ENCODE measurements at regions not wholly inside any gene's neighbourhood (a gene's known extent, or its start where the extent isn't known, plus 50 kb on each side); places are given as distances from the start of the nearest gene placed in this dataset.
A peak's percentile ranks its signal among the peaks of the same experiment; 100 is the strongest.

DNA sequence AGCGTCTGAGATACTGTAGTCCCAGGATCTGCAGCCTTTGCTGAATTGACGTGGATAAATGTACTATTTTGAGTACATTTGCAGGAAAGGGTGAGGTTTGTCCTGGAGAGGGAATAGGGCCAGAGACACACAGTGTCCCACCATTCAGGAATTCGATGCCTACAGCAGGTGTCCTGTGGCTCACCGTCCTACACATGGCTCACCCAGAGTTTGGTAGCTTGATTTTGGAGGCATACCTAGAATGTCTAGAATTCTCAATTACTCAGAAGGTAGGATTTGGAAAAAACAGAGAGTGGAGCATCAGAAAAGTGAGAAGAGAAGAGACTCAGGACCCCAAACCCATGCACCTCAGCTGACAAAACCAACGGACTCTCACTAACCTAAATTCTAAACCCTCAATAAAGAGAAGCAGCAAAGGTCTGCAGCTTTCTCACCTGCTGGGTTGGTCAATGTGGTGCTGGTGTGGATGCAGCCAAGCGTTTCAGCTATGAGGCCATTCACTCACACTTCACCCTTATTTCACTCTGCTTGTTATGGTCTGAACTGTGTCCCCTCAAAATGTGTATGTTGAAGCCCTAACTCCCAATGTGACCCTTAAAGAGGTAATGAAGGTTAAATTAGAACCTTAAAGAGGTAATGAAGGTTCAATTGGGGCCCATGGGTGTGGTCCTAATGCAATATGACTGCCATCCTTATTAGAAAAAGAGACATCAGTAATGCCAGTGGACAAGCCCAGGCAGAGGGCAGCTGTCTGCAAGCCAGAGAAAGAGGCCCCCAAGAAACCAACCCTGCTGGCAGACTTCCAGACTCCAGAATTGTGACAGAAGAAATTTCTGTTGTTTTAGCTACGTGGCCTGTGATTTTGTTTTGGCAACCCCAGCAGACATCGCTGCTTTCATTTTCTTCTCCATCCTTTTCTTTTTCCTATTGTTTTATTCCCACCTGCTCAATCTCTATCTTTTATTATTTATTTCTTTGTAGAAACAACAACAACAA, 187.8 kb downstream of the SNX19 start:
- Histone ChIP-seq H3K27ac (peak overlapping the region in 4 of 10 donors; percentile 4 to 67 (median 18)), H3K9me3 (peaks cover 0 to 32% (median 12%) of the 10 kb centered on the region in 11 donors), H3K4me1 (peaks cover 10 to 42% (median 27%) of the 10 kb centered on the region in 9 donors), H3K36me3 (no peaks in the 10 kb centered on the region), H3K27me3 (no peaks in the 10 kb centered on the region), H3K4me3 (no peak overlapping the region)
- no peak for TF ChIP-seq CTCF (IDR thresholded peaks at IDR 0.05)
- ATAC-seq, result peak in 2 of 8 donors; percentile 12 to 52
- WGBS, 2 donors, result 75 to 83% methylated on average over 8 of the region's 8 CpGs
- DNase-seq, result no peak
- intact Hi-C loops (cut with DNase I), result loop anchor here in 3 of 10 donors (5.0 to 10.0 kb wide), 2 partner anchors 51 to 96 kb away; no protein-coding TSS in a partner anchor

DNA sequence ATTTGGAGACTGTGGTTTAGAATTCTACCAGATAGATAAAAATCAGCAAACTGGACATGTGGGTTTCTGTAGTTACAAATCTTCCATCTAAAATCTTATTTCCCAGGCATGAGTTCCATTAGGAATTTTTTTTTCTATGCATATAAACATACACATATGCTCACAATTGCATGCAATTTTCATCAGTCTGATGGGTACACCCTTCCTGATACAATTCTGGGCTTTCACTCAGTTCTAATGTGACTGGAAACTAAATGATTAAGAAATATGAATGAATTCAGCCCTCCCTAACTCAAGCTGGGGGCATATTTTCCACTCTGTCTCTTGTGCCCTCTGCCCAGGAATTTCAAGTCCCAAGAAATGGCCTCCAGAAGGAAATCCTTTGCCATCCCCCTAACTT, 187.1 kb downstream of the SNX19 start:
- ATAC-seq, result no peak
- no peaks in the 10 kb centered on the region for H3K36me3 ChIP-seq
- H3K4me3 ChIP-seq, result no peak overlapping the region
- no peaks in the 10 kb centered on the region for H3K27me3 ChIP-seq
- H3K9me3 ChIP-seq, result peaks cover 0 to 37% (median 13%) of the 10 kb centered on the region in 11 donors
- no peak overlapping the region for H3K27ac ChIP-seq
- DNase-seq, result no peak
- no peak for TF ChIP-seq CTCF (IDR thresholded peaks at IDR 0.05)
- intact Hi-C loops (cut with DNase I), result loop anchor here in 3 of 10 donors (5.0 to 10.0 kb wide), 2 partner anchors 52 to 96 kb away; no protein-coding TSS in a partner anchor
- peaks cover 10 to 42% (median 27%) of the 10 kb centered on the region in 9 donors for H3K4me1 ChIP-seq

GRCh38 chr11:130729678-130730300, 186.5 kb downstream of the SNX19 start:
- intact Hi-C loops (cut with DNase I), result loop anchor here in 3 of 10 donors (5.0 to 10.0 kb wide), 3 partner anchors 52 to 275 kb away; no protein-coding TSS in a partner anchor
- Histone ChIP-seq H3K36me3 (no peaks in the 10 kb centered on the region), H3K4me3 (no peak overlapping the region), H3K27me3 (no peaks in the 10 kb centered on the region), H3K9me3 (peaks cover 0 to 43% (median 17%) of the 10 kb centered on the region in 11 donors), H3K27ac (no peak overlapping the region), H3K4me1 (peaks cover 10 to 41% (median 27%) of the 10 kb centered on the region in 9 donors)
- no peak for TF ChIP-seq CTCF (IDR thresholded peaks at IDR 0.05)
- WGBS, 2 donors, result 93 to 96% methylated on average over 4 of the region's 4 CpGs
- no peak for ATAC-seq
- no peak for DNase-seq

DNA sequence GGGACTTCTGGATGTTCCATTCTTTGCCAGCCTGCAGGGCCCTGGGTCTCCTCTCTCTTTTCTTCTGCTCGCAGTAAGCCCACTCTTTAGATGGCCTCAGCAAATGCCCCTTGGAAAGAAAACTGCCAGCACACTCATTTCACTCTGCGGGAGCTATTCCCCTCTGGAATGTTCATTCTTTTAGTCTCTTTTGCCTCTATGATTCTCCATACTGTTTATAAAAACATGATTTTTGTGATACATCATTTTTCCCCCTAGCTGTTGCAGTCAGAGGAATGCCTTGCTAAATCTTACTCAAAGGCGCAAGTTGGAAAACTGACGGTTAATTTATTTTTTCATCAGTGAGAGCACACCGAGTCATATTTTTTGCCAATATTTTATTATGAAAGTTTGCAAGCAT, 184.9 kb downstream of the SNX19 start:
- Histone ChIP-seq H3K9me3 (peaks cover 0 to 49% (median 17%) of the 10 kb centered on the region in 11 donors), H3K27ac (no peak overlapping the region), H3K4me3 (no peak overlapping the region), H3K4me1 (peaks cover 0 to 26% (median 16%) of the 10 kb centered on the region in 9 donors), H3K36me3 (no peaks in the 10 kb centered on the region), H3K27me3 (no peaks in the 10 kb centered on the region)
- intact Hi-C loops (cut with DNase I), result loop anchor here in 1 of 10 donors (10.0 kb wide), 1 partner anchor 277 kb away; no protein-coding TSS in a partner anchor
- ATAC-seq (no peak), DNase-seq (no peak)
- TF ChIP-seq CTCF (IDR thresholded peaks at IDR 0.05), result no peak
- WGBS, 2 donors, result 96 to 98% methylated on average over 5 of the region's 5 CpGs

All from heart right ventricle (tissue), 16 donors.